Colonic mucosa (tissue), 4 donors: ENCODE measurements at regions not wholly inside any gene's neighbourhood (a gene's known extent, or its start where the extent isn't known, plus 50 kb on each side); places are given as distances from the start of the nearest gene placed in this dataset.

Source experiments
- DNase-seq: peaks from one replicate; pipeline ENCODE4 v3.0.0-alpha.2; 2020
- H3K27ac ChIP-seq: fragments of 200-600 bp; one replicate; pipeline ENCODE4 v1.8.0; 2021
- H3K27me3 ChIP-seq: fragments of 200-600 bp; one replicate; pipeline ENCODE4 v1.8.0; 2021
- H3K36me3 ChIP-seq: fragments of 200-600 bp; one replicate; pipeline ENCODE4 v1.8.0; 2021
- H3K4me1 ChIP-seq: fragments of 200-600 bp; one replicate; pipeline ENCODE4 v1.8.0; 2021; ENCODE audit warnings: mild to moderate bottlenecking
- H3K4me3 ChIP-seq: fragments of 200-600 bp; one replicate; pipeline ENCODE4 v1.8.0; 2021
- H3K9ac ChIP-seq, 2 donors: one replicate each; pipeline ENCODE4 v1.7.0; 2013; ENCODE audit warnings: control low read depth in 2 of 2, low read depth in 2 of 2, low read length in 2 of 2
- H3K9me3 ChIP-seq: fragments of 200-600 bp; one replicate; pipeline ENCODE4 v1.8.0; 2021
- intact Hi-C: fragments of 100-400 bp; cut with DNase I; formaldehyde crosslinking; loops from one replicate; pipeline ENCODE4 v1.14.1; 2022
- TF ChIP-seq, protein P1 (sequence below): fragments of 200-600 bp; IDR thresholded peaks from one replicate; pipeline ENCODE4 v1.8.0; 2022; ENCODE audit warnings: antibody characterized with exemption, mild to moderate bottlenecking
- donor health status: healthy.
- donor health status: DM: no; HTN: no; CAD: no.
- donor health status: DM: no; HTN: no; CAD: no.

- no peaks in the 10 kb centered on the region for H3K9me3 ChIP-seq
- no peak overlapping the region for H3K27ac ChIP-seq
- H3K27me3 ChIP-seq, result no peaks in the 10 kb centered on the region
- no peak for DNase-seq
- intact Hi-C loops, result no loop called here
- H3K4me1 ChIP-seq, result no peaks in the 10 kb centered on the region
- H3K9ac ChIP-seq, result no peak overlapping the region
- no peak overlapping the region for H3K4me3 ChIP-seq
- H3K36me3 ChIP-seq, result no peaks in the 10 kb centered on the region
- TF ChIP-seq, protein P1, sequence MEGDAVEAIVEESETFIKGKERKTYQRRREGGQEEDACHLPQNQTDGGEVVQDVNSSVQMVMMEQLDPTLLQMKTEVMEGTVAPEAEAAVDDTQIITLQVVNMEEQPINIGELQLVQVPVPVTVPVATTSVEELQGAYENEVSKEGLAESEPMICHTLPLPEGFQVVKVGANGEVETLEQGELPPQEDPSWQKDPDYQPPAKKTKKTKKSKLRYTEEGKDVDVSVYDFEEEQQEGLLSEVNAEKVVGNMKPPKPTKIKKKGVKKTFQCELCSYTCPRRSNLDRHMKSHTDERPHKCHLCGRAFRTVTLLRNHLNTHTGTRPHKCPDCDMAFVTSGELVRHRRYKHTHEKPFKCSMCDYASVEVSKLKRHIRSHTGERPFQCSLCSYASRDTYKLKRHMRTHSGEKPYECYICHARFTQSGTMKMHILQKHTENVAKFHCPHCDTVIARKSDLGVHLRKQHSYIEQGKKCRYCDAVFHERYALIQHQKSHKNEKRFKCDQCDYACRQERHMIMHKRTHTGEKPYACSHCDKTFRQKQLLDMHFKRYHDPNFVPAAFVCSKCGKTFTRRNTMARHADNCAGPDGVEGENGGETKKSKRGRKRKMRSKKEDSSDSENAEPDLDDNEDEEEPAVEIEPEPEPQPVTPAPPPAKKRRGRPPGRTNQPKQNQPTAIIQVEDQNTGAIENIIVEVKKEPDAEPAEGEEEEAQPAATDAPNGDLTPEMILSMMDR, result no peak
Observed at GRCh38 chr17:77786740-77787505, 171.6 kb upstream of the TNRC6C start.

- H3K27me3 ChIP-seq, result no peaks in the 10 kb centered on the region
Observed at GRCh38 chr17:77790143-77790829, 168.2 kb upstream of the TNRC6C start.

GRCh38 chr17:77792626-77793025, 165.9 kb upstream of the TNRC6C start:
- no peak overlapping the region for H3K4me3 ChIP-seq
- no peak for DNase-seq
- no peak overlapping the region for H3K27ac ChIP-seq
- H3K9me3 ChIP-seq, result no peaks in the 10 kb centered on the region
- TF ChIP-seq, protein P1, result no peak
- intact Hi-C loops, result no loop called here
- H3K4me1 ChIP-seq, result no peaks in the 10 kb centered on the region
- H3K9ac ChIP-seq, result no peak overlapping the region
- no peaks in the 10 kb centered on the region for H3K27me3 ChIP-seq
- H3K36me3 ChIP-seq, result no peaks in the 10 kb centered on the region

More at GRCh38 chr17:77790143-77790829, 168.2 kb upstream of the TNRC6C start:
- DNase-seq, result no peak
- no peak overlapping the region for H3K9ac ChIP-seq
- H3K36me3 ChIP-seq, result no peaks in the 10 kb centered on the region
- no peaks in the 10 kb centered on the region for H3K4me1 ChIP-seq
- TF ChIP-seq, protein P1, result no peak
- H3K27ac ChIP-seq, result no peak overlapping the region
- intact Hi-C loops, result no loop called here
- no peaks in the 10 kb centered on the region for H3K9me3 ChIP-seq
- no peak overlapping the region for H3K4me3 ChIP-seq

DNA sequence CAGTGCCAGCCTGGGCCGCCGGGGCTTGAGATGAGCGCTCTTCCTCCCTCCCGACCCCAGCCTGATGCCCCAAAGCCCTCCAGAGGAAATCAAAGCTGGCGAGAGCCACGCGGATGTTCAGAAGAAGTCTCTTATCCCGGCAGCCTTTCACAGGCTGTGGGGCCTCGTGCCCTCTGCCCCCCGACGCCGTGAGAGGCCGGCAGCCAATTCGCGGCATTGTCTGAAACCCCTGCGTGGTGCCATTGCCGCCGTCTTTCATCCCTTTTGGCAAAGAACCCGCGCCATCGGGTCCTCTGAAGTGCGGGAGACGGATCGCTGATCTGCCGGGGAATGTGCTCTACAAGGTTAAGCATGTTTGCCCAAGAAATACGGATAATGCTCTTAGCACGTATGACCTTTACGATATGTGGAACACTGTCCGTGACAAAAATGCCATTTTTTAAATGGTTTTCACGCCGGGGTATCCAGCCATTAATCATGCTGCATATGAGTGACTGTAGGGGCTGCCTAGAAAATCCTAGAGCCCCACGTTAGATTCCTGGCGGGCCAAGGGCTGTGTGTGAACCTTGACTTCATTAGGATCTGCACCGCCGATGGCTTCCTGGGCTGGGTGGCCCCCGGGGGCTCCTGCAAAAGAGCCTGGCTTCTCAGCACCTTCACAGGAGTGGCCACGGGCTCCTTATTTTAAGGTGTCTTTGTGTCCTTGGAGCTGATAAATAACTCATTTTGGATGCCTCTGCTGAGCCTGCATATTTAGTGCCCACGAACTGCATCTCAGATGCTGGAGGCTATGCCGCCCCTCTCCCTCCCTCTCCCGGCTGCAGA, 165.1 kb upstream of the TNRC6C start:
- TF ChIP-seq, protein P1, result no peak
- intact Hi-C loops, result no loop called here
- Histone ChIP-seq H3K27me3 (no peaks in the 10 kb centered on the region), H3K9ac (no peak overlapping the region), H3K36me3 (no peaks in the 10 kb centered on the region), H3K9me3 (no peaks in the 10 kb centered on the region), H3K27ac (no peak overlapping the region), H3K4me3 (no peak overlapping the region), H3K4me1 (no peaks in the 10 kb centered on the region)
- DNase-seq, result no peak

DNA sequence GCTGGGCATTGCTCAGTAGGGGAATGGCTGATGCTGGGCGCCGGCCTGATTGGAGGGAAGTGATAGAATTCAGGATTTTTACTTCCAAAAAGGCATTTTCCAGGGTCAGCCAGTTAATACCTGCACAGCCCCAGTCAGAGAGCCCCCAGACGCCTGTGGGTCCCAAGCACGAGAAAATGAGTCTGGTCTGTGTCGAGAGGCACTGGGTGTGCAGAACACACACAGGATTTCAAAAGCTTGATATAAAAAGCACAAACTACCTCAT, 164.6 kb upstream of the TNRC6C start:
- H3K9me3 ChIP-seq, result no peaks in the 10 kb centered on the region
- intact Hi-C loops, result no loop called here
- TF ChIP-seq, protein P1, result no peak
- no peak overlapping the region for H3K4me3 ChIP-seq
- H3K27me3 ChIP-seq, result no peaks in the 10 kb centered on the region
- H3K27ac ChIP-seq, result no peak overlapping the region
- H3K9ac ChIP-seq, result no peak overlapping the region
- H3K36me3 ChIP-seq, result no peaks in the 10 kb centered on the region
- no peak for DNase-seq
- no peaks in the 10 kb centered on the region for H3K4me1 ChIP-seq
